Skeletal muscle tissue (tissue), 3 donors: ENCODE measurements at regions not wholly inside any gene's neighbourhood (a gene's known extent, or its start where the extent isn't known, plus 50 kb on each side); places are given as distances from the start of the nearest gene placed in this dataset.
"Not testable (repeated sequence)": the region's sequence is repeated elsewhere in the genome, so short reads cannot be mapped to it uniquely, and the experiment has no call there.

Experiments used
- H3K27ac ChIP-seq: one replicate; pipeline ENCODE4 v1.7.0; 2013; ENCODE audit warnings: mild to moderate bottlenecking, low read depth, low read length, inconsistent platforms
- H3K27me3 ChIP-seq, 3 donors: one replicate each; pipeline ENCODE4 v1.7.0; 2013; ENCODE audit warnings: low read length in 3 of 3; ENCODE audit not compliant: control insufficient read depth in 3 of 3, insufficient read depth in 3 of 3
- H3K36me3 ChIP-seq, 3 donors: one replicate each; pipeline ENCODE4 v1.7.0; 2013; ENCODE audit warnings: low read length in 3 of 3; ENCODE audit not compliant: control insufficient read depth in 3 of 3, insufficient read depth in 3 of 3
- H3K4me1 ChIP-seq, 3 donors: one replicate each; pipeline ENCODE4 v1.7.0; 2013; ENCODE audit warnings: low read length in 3 of 3, mild to moderate bottlenecking in 3 of 3; ENCODE audit not compliant: control insufficient read depth in 3 of 3, insufficient read depth in 3 of 3
- H3K4me3 ChIP-seq, 3 donors: one replicate each; pipeline ENCODE4 v1.7.0; 2013; ENCODE audit warnings: low read length in 3 of 3
- H3K9ac ChIP-seq, 3 donors: one replicate each; pipeline ENCODE4 v1.7.0; 2013; ENCODE audit warnings: low read length in 3 of 3, mild to moderate bottlenecking in 3 of 3, moderate library complexity in 2 of 3, low read depth in 1 of 3
- H3K9me3 ChIP-seq, 3 donors: one replicate each; pipeline ENCODE4 v1.7.0; 2013; ENCODE audit warnings: low read length in 3 of 3; ENCODE audit not compliant: control insufficient read depth in 3 of 3
- donor health status: Osteomylitis.

- no peaks in the 10 kb centered on the region for H3K27me3 ChIP-seq
- no peak overlapping the region for H3K9ac ChIP-seq
- H3K4me3 ChIP-seq = no peak overlapping the region
- no peaks in the 10 kb centered on the region for H3K9me3 ChIP-seq
- peaks cover 10 to 19% (median 15%) of the 10 kb centered on the region in 3 donors for H3K36me3 ChIP-seq
- H3K4me1 ChIP-seq = no peaks in the 10 kb centered on the region
- no peak overlapping the region for H3K27ac ChIP-seq
These were observed 86.0 kb upstream of the KCTD7 start for GRCh38 chr7:66542528-66543269.

DNA sequence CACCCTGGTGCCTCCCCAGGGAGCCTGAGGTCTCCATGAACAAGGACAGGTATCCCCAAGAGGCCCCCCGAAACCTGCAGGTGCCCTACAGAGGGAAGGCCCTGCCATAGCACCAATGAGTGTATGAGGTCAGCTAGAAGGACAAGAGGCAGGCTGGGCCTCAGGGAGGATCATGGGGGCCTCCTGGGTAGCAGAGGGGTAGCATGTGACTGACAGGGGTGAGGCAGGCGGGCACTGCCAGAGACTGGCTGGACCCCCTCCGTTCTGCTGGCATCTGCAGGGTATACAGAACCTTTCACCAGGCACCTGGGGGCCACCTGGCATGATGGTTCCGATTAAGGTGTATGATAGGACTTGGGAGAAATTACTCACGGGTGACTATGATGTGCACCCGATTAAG is 79.2 kb upstream of the KCTD7 start:
- no peak overlapping the region for H3K9ac ChIP-seq
- H3K9me3 ChIP-seq = no peaks in the 10 kb centered on the region
- no peaks in the 10 kb centered on the region for H3K27me3 ChIP-seq
- H3K27ac ChIP-seq = no peak overlapping the region
- no peaks in the 10 kb centered on the region for H3K4me1 ChIP-seq
- H3K36me3 ChIP-seq = peaks cover 18 to 40% (median 28%) of the 10 kb centered on the region in 3 donors
- no peak overlapping the region for H3K4me3 ChIP-seq

- H3K9ac ChIP-seq = no peak overlapping the region
- H3K4me3 ChIP-seq = no peak overlapping the region
- no peaks in the 10 kb centered on the region for H3K9me3 ChIP-seq
- peaks cover 16 to 35% (median 21%) of the 10 kb centered on the region in 3 donors for H3K36me3 ChIP-seq
- H3K4me1 ChIP-seq = peaks cover 0 to 4% (median 3%) of the 10 kb centered on the region in 3 donors
- H3K27ac ChIP-seq = no peak overlapping the region
- H3K27me3 ChIP-seq = no peaks in the 10 kb centered on the region
These were observed 75.7 kb upstream of the KCTD7 start for GRCh38 chr7:66553001-66553400.

GRCh38 chr7:66553675-66554074 is 75.0 kb upstream of the KCTD7 start:
- H3K4me3 ChIP-seq, H3K9me3 ChIP-seq, H3K9ac ChIP-seq, H3K27me3 ChIP-seq, H3K27ac ChIP-seq, H3K4me1 ChIP-seq: not testable (repeated sequence)
- peaks cover 16 to 40% (median 22%) of the 10 kb centered on the region in 3 donors for H3K36me3 ChIP-seq

DNA sequence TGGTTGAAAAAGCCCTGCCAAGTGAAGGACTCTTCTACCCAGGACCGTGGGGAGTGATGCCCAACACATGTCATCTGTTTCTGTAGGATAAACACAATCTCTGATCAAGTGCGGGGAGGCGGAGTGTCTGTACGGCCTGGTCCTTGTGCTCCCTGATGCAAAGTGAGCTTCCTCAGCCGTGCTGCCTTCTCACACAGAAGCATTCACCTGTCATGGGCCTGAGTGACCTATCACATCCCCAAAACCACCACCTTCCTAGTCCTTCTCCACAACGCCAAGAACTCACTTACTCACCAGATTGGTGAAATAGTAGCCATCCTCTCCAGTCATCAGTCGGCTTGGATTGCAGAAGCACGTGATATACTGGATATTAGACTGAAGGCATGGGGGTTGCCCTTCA is 74.4 kb upstream of the KCTD7 start:
- H3K4me1 ChIP-seq, H3K4me3 ChIP-seq, H3K9ac ChIP-seq, H3K9me3 ChIP-seq, H3K27me3 ChIP-seq, H3K27ac ChIP-seq: not testable (repeated sequence)
- peaks cover 17 to 40% (median 23%) of the 10 kb centered on the region in 3 donors for H3K36me3 ChIP-seq

DNA sequence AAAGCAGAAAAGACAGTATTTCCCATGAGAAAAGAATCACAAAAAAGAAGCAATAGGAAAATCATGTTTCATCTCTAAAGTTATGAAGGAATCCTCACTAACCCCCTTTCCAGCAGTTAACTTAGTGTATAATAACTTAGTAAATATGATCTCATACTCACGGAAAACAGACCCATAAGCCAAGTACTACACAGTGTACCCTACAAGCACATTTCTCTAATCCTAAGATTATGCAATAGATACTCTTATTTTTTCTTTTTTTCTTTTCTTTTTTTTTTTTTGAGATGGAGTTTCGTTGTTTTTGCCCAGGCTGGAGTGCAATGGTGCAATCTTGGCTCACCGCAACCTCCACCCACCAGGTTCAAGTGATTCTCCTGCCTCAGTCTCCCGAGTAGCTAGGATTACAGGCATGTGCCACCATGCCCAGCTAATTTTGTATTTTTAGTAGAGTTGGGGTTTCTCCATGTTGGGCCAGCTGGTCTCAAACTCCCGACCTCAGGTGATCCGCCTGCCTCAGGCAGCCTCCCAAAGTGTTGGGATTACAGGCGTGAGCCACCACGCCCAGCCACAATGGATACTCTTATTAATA is 73.7 kb upstream of the KCTD7 start:
- not testable (repeated sequence) for H3K4me3 ChIP-seq, H3K27me3 ChIP-seq, H3K9ac ChIP-seq, H3K27ac ChIP-seq, H3K4me1 ChIP-seq, H3K9me3 ChIP-seq
- H3K36me3 ChIP-seq = peaks cover 17 to 40% (median 19%) of the 10 kb centered on the region in 3 donors

DNA sequence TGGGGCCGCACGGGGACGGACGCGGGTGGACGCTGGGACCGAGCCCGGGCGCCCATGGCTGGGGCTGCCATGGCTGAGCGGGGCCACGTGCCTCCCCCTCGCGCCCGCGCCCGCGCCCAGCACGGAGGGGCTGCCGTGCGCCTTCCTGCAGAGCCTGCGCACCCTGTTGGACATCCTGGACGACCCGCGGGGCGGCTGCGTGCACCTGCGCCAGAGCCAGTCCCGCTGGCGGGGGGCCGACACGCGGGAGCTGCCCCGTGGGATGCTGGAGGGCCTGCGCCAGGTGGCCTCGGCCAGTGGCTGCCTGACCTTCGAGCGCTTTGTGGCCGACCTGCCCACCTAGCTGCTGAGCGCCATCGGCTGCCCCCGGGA is 72.5 kb upstream of the KCTD7 start:
- no peaks in the 10 kb centered on the region for H3K27me3 ChIP-seq
- no peak overlapping the region for H3K27ac ChIP-seq
- H3K36me3 ChIP-seq = peaks cover 15 to 42% (median 17%) of the 10 kb centered on the region in 3 donors
- H3K9ac ChIP-seq = no peak overlapping the region
- H3K9me3 ChIP-seq = no peaks in the 10 kb centered on the region
- H3K4me1 ChIP-seq = peaks cover 0 to 4% (median 3%) of the 10 kb centered on the region in 3 donors
- H3K4me3 ChIP-seq = no peak overlapping the region

DNA sequence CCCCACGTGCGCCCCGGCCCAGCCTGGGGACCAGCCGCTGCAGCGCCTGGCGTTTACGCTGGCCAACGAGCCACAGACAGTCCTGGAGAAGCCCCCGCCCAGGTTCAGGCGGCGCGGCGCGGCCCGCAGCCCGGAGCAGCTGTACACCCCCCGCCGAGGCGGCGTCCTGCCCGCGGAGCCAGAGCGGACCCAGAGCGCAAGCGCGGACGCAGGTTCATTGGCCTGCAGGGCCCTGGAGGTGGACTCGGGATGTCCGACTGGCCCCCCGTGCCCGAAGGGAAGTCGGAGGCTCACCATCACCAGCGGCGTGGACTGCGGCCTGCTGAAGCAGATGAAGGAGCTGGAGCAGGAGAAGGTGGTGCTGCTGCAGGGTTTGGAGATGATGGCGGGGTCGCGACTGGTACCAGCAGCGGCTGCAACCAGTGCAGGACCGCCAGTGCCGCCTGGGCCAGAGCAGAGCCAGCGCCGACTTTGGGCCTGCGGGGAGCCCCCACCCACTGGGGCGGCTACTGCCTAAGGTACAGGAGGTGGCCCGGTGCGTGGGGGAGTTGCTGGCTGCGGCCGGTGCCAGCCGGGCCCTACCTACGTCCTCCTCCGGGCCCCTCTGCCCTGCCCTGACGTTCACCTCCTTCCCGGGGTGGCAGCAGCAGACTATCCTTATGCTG is 72.0 kb upstream of the KCTD7 start:
- Histone ChIP-seq H3K4me3 (no peak overlapping the region), H3K27ac (no peak overlapping the region), H3K36me3 (peaks cover 12 to 36% (median 13%) of the 10 kb centered on the region in 3 donors), H3K4me1 (peaks cover 0 to 4% (median 3%) of the 10 kb centered on the region in 3 donors), H3K9me3 (no peaks in the 10 kb centered on the region), H3K9ac (no peak overlapping the region), H3K27me3 (no peaks in the 10 kb centered on the region)

DNA sequence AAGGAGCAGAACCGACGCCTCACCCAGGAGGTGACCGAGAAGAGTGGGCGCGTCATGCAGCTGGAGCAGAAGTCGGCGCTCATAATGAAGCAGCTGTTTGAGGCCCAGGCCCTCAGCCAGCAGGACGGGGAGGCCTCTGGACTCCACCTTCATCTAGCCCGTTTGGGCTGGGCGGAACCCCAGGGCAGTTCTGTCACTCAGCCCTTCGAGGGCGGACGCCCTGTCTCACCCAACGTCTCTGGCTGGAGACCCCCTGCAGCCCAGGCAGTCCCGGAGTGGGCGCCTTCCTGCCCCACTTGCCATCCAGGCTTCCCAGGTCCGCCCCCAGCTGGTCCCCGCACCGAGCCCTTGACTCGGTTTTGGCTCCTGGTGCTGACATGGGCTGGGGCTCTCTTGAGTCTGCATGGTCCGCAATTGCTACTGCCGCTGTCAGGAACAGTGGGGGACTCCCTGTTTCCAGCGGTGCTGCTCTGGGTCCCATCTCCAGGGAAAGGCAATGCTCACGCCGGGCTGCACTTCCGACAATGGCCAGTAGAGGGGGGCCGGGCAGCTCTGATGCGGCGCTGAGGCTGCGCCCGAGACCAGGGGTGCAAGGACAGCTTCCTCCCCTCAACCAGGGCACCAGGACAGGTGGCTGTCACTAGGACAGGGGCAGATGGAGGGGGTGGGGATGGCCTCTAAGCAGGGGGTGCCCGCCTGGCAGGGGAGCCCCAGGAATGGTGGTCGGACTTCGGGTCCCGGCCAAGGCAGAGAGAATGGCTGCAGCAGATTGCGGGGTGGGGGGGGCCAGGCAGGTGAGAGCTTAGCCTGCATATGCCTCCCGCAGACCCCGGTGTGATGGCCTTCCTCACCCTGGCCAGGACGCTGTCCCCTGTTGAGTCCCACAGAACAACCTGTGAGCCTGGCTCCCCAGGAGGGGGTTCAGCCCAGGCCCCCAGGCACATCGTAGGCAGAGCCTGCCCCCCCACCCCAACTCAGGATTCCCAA is 71.2 kb upstream of the KCTD7 start:
- no peak overlapping the region for H3K9ac ChIP-seq
- no peak overlapping the region for H3K4me3 ChIP-seq
- peaks cover 10 to 28% (median 10%) of the 10 kb centered on the region in 3 donors for H3K36me3 ChIP-seq
- H3K27me3 ChIP-seq = no peaks in the 10 kb centered on the region
- H3K4me1 ChIP-seq = peaks cover 0 to 4% (median 3%) of the 10 kb centered on the region in 3 donors
- no peaks in the 10 kb centered on the region for H3K9me3 ChIP-seq
- no peak overlapping the region for H3K27ac ChIP-seq
